H1 (cell line): ENCODE measurements at regions not wholly inside any gene's neighbourhood (a gene's known extent, or its start where the extent isn't known, plus 50 kb on each side); places are given as distances from the start of the nearest gene placed in this dataset.

Experiments
- CTCF ChIA-PET: fragments of 300-600 bp; sonication (Branson Sonifier 250); formaldehyde crosslinking; loops from one replicate; lab custom pipeline; 2021; ENCODE audit not compliant: partially characterized antibody; lab: Charles Lee
- POLR2A ChIA-PET: fragments of 300-600 bp; sonication (Branson Sonifier 250); formaldehyde crosslinking; loops from one replicate; lab custom pipeline; 2021; ENCODE audit warnings: inconsistent platforms; ENCODE audit not compliant: partially characterized antibody; lab: Charles Lee
- DNase-seq, 2 experiments: peaks; one replicate each; pipeline versions ENCODE4 v3.0.0 to v3.0.0-alpha.2; 2010 to 2022; ENCODE audit warnings: low spot score in 2 of 2, low read depth in 1 of 2, mixed read lengths in 1 of 2
- FAIRE-seq: peaks from 2 replicates; lab custom pipeline; 2011; peaks lifted over from hg19 to GRCh38; lab: Jason Lieb, UNC
- H2AFZ ChIP-seq: 2 replicates; pipeline ENCODE4 v1.8.1; 2012; ENCODE audit warnings: low read length, inconsistent platforms
- H2AK5ac ChIP-seq: 2 replicates; pipeline ENCODE4 v1.6.1; 2013; ENCODE audit warnings: low read depth, low read length
- H2BK120ac ChIP-seq: replicated peaks from 2 replicates; pipeline ENCODE3; 2013; ENCODE audit warnings: low read depth, low read length, inconsistent platforms
- H2BK12ac ChIP-seq: 2 replicates; pipeline ENCODE4 v1.6.1; 2013; ENCODE audit warnings: low read depth, low read length
- H2BK15ac ChIP-seq: 2 replicates; pipeline ENCODE4 v1.6.1; 2013; ENCODE audit warnings: low read length
- H2BK20ac ChIP-seq: 2 replicates; pipeline ENCODE4 v1.6.1; 2013; ENCODE audit warnings: low read length
- H2BK5ac ChIP-seq: 2 replicates; pipeline ENCODE4 v1.6.1; 2013; ENCODE audit warnings: low read depth, low read length
- H3K14ac ChIP-seq: 2 replicates; pipeline ENCODE4 v1.6.1; 2013; ENCODE audit warnings: inconsistent platforms; ENCODE audit not compliant: insufficient read length
- H3K18ac ChIP-seq: 2 replicates; pipeline ENCODE4 v1.6.1; 2013; ENCODE audit warnings: low read length; ENCODE audit errors: extremely low read depth
- H3K23ac ChIP-seq: 2 replicates; pipeline ENCODE4 v1.6.1; 2013; ENCODE audit warnings: inconsistent platforms; ENCODE audit not compliant: insufficient read length
- H3K23me2 ChIP-seq: 2 replicates; pipeline ENCODE4 v1.6.1; 2013; ENCODE audit warnings: low read depth, low read length
- H3K27ac ChIP-seq: 2 replicates; pipeline ENCODE4 v1.6.1; 2011; ENCODE audit warnings: low read depth, low read length, inconsistent platforms
- H3K27me3 ChIP-seq, 4 experiments: replicated peaks in 1 of 4; 1 replicate in 1 of 4; 2 replicates in 3 of 4; pipeline versions ENCODE4 v1.6.1 to v1.8.1; 2011 to 2013; ENCODE audit warnings: low read length in 3 of 4, mild to moderate bottlenecking in 3 of 4, inconsistent platforms in 2 of 4, mixed read lengths in 2 of 4, moderate library complexity in 1 of 4; ENCODE audit not compliant: control insufficient read depth in 3 of 4, insufficient read depth in 3 of 4; ENCODE audit errors: extremely low read depth in 1 of 4
- H3K36me3 ChIP-seq, 4 experiments: 2 replicates each; pipeline versions ENCODE4 v1.6.1 to v1.8.1; 2011 to 2013; ENCODE audit warnings: mild to moderate bottlenecking in 4 of 4, low read length in 3 of 4, moderate library complexity in 2 of 4, control low read depth in 1 of 4, inconsistent platforms in 1 of 4; ENCODE audit not compliant: insufficient read depth in 4 of 4, control insufficient read depth in 2 of 4
- H3K4ac ChIP-seq: replicated peaks from 2 replicates; pipeline ENCODE3; 2013; ENCODE audit warnings: low read length, low read depth, mixed read lengths, inconsistent platforms; ENCODE audit not compliant: insufficient read length
- H3K4me1 ChIP-seq, 4 experiments: replicated peaks in 1 of 4; 1 replicate in 1 of 4; 2 replicates in 3 of 4; pipeline versions ENCODE4 v1.6.1 to v1.8.1; 2011 to 2013; ENCODE audit warnings: low read length in 3 of 4, inconsistent platforms in 2 of 4, mixed read lengths in 1 of 4; ENCODE audit not compliant: insufficient read depth in 4 of 4, control insufficient read depth in 3 of 4
- H3K4me2 ChIP-seq, 2 experiments: 2 replicates each; pipeline versions ENCODE4 v1.6.1 to v1.8.1; 2011 to 2013; ENCODE audit warnings: low read depth in 2 of 2, low read length in 2 of 2, control low read depth in 1 of 2, inconsistent platforms in 1 of 2, mild to moderate bottlenecking in 1 of 2; ENCODE audit not compliant: insufficient read depth in 1 of 2
- H3K4me3 ChIP-seq, 4 experiments: fragments of 200-600, 300-600 bp in 1 of 4; sonication (generic), shearing (Covaris generic), sonication (Bioruptor Twin) in 1 of 4; 2 replicates each; pipeline versions ENCODE4 v1.5.1 to v1.8.1; 2011 to 2016; ENCODE audit warnings: low read length in 4 of 4, low read depth in 3 of 4, control low read depth in 2 of 4, inconsistent platforms in 2 of 4, mild to moderate bottlenecking in 2 of 4, mixed read lengths in 1 of 4, moderate library complexity in 1 of 4; ENCODE audit not compliant: insufficient read depth in 2 of 4; ENCODE audit errors: extremely low read depth in 1 of 4
- H3K56ac ChIP-seq: replicated peaks from 2 replicates; pipeline ENCODE3; 2013; ENCODE audit warnings: low read depth, mild to moderate bottlenecking, mixed read lengths, low read length, inconsistent platforms; ENCODE audit not compliant: insufficient read length
- H3K79me1 ChIP-seq: 2 replicates; pipeline ENCODE4 v1.6.1; 2013; ENCODE audit warnings: low read depth, low read length, control low read depth
- H3K79me2 ChIP-seq, 2 experiments: 2 replicates each; pipeline versions ENCODE4 v1.6.1 to v1.8.1; 2012 to 2013; ENCODE audit warnings: low read length in 2 of 2, mild to moderate bottlenecking in 2 of 2, inconsistent platforms in 1 of 2; ENCODE audit not compliant: insufficient read depth in 2 of 2, control insufficient read depth in 1 of 2
- H3K9ac ChIP-seq, 4 experiments: replicated peaks in 1 of 4; 1 replicate in 1 of 4; 2 replicates in 3 of 4; pipeline versions ENCODE4 v1.6.1 to v1.8.1; 2011 to 2013; ENCODE audit warnings: low read depth in 3 of 4, low read length in 3 of 4, control low read depth in 2 of 4, mild to moderate bottlenecking in 2 of 4, moderate library complexity in 2 of 4, inconsistent platforms in 1 of 4; ENCODE audit errors: extremely low read depth in 1 of 4
- H3K9me3 ChIP-seq, 2 experiments: 2 replicates each; pipeline versions ENCODE4 v1.6.1 to v1.8.1; 2012 to 2013; ENCODE audit warnings: mild to moderate bottlenecking in 2 of 2, moderate library complexity in 2 of 2, control low read depth in 1 of 2, inconsistent platforms in 1 of 2, low read depth in 1 of 2, low read length in 1 of 2, mixed read lengths in 1 of 2; ENCODE audit not compliant: insufficient read depth in 2 of 2
- H4K20me1 ChIP-seq, 2 experiments: replicated peaks in 1 of 2; 2 replicates each; pipeline versions ENCODE3 to v1.8.1; 2011 to 2013; ENCODE audit warnings: inconsistent platforms in 2 of 2, low read length in 2 of 2, mild to moderate bottlenecking in 1 of 2; ENCODE audit not compliant: insufficient read depth in 2 of 2, control insufficient read depth in 1 of 2
- H4K5ac ChIP-seq: 2 replicates; pipeline ENCODE4 v1.6.1; 2013; ENCODE audit warnings: low read length, low read depth, mixed read lengths, inconsistent platforms; ENCODE audit not compliant: insufficient read length
- H4K8ac ChIP-seq: 2 replicates; pipeline ENCODE4 v1.8.0; 2013; ENCODE audit warnings: mild to moderate bottlenecking, moderate library complexity, low read length, inconsistent platforms; ENCODE audit not compliant: insufficient read depth; ENCODE audit errors: extremely low read depth
- H4K91ac ChIP-seq: replicated peaks from 2 replicates; pipeline ENCODE3; 2013; ENCODE audit warnings: low read length, mixed read lengths, inconsistent platforms; ENCODE audit not compliant: insufficient read length
- BCL11A ChIP-seq, 2 experiments: IDR thresholded peaks; one replicate each; pipeline ENCODE4 v1.6.1; 2011; ENCODE audit warnings: low read depth in 2 of 2, low read length in 2 of 2, mild to moderate bottlenecking in 2 of 2
- GABPA ChIP-seq: IDR thresholded peaks from 2 replicates; pipeline ENCODE4 v1.6.1; 2011; ENCODE audit warnings: mild to moderate bottlenecking, low read length, moderate library complexity, borderline replicate concordance; ENCODE audit not compliant: insufficient read depth
- NRF1 ChIP-seq: IDR thresholded peaks from 2 replicates; pipeline ENCODE4 v1.6.1; 2011; ENCODE audit warnings: mild to moderate bottlenecking, low read depth, low read length, improper control_type of control experiment
- RFX5 ChIP-seq: IDR thresholded peaks from 2 replicates; pipeline ENCODE4 v1.6.1; 2011; ENCODE audit warnings: low read depth, low read length, improper control_type of control experiment, borderline replicate concordance
- SP4 ChIP-seq: IDR thresholded peaks from 2 replicates; pipeline ENCODE4 v1.6.1; 2012; ENCODE audit warnings: low read length, inconsistent platforms
- WGBS, 2 experiments: shearing (Covaris generic) in 1 of 2; methylation state at CpG; one replicate each; pipeline versions ENCODE4 v1.1.6 to v1.1.7; 2013 to 2015; ENCODE audit warnings: low lambda C conversion rate in 2 of 2, mixed read lengths in 2 of 2, inconsistent platforms in 1 of 2, low coverage in 1 of 2, missing lambda C conversion rate in 1 of 2; ENCODE audit not compliant: insufficient replicate concordance in 2 of 2, insufficient coverage in 1 of 2, insufficient read length in 1 of 2; ENCODE audit errors: extremely low coverage in 1 of 2, missing lambda C conversion rate in 1 of 2; 5-methylcytosine and 5-hydroxymethylcytosine counted together
- TF ChIP-seq, protein P1 (sequence below): IDR thresholded peaks from 2 replicates; pipeline ENCODE4 v1.6.1; 2011; ENCODE audit warnings: low read depth, mild to moderate bottlenecking, low read length; ENCODE audit not compliant: insufficient read depth

DNA sequence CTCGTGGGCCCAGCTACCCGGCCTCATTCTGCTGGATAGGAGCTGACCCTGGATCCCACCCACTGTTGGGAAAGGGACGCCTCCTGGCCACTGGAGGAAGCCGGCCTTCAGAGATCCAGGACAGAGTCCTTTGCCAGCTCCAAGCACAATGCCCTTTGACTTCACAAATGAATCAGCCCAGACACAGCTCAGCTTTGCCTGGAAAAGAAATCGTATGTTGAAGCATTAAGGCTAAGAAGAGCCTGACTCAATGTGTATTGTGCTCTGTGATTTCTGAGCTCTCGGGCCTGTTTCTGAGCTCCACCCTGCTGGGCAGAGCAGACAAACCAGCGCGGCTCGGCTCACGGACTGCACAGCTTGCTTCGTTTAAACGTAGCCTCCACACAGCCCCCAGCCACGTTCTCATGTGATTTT lies 162.9 kb upstream of the APCDD1 start:
- 92% methylated on average over 13 of the region's 13 CpGs; no CpG with 5 or more reads in 1 of the 2 experiments for WGBS, 2 experiments
- no peaks in the 10 kb centered on the region for H3K79me1 ChIP-seq
- no peak overlapping the region for H3K56ac ChIP-seq
- ChIA-PET CTCF (interaction anchor here (0.7 to 1.2 kb wide), 2 partner anchors 9 to 223 kb away, joined by 3 read pairs; no protein-coding TSS in a partner anchor), POLR2A (no interaction called here)
- no peak overlapping the region for H2BK12ac ChIP-seq
- no peak overlapping the region for H4K8ac ChIP-seq
- H2BK120ac ChIP-seq = no peak overlapping the region
- H3K23ac ChIP-seq = no peak overlapping the region
- DNase-seq (no peak), FAIRE-seq (no peak)
- H3K4me2 ChIP-seq = no peak overlapping the region
- no peak overlapping the region for H2BK15ac ChIP-seq
- H3K9me3 ChIP-seq = peaks cover 7 to 8% of the 10 kb centered on the region in 2 experiments
- no peaks in the 10 kb centered on the region for H3K23me2 ChIP-seq
- no peaks in the 10 kb centered on the region for H3K36me3 ChIP-seq
- no peak overlapping the region for H4K91ac ChIP-seq
- no peak overlapping the region for H3K18ac ChIP-seq
- H2AK5ac ChIP-seq = no peak overlapping the region
- no peaks in the 10 kb centered on the region for H4K20me1 ChIP-seq
- no peaks in the 10 kb centered on the region for H3K27me3 ChIP-seq
- H2BK5ac ChIP-seq = no peak overlapping the region
- peaks cover 0 to 6% (median 0%) of the 10 kb centered on the region in 4 experiments; a peak in 2 of 7 replicates for H3K4me1 ChIP-seq
- no peaks in the 10 kb centered on the region for H3K79me2 ChIP-seq
- no peak overlapping the region for H3K14ac ChIP-seq
- H3K27ac ChIP-seq = no peak overlapping the region
- no peak overlapping the region for H3K4me3 ChIP-seq
- no peak overlapping the region for H2BK20ac ChIP-seq
- no peak overlapping the region for H3K4ac ChIP-seq
- no peak overlapping the region for H4K5ac ChIP-seq
- H3K9ac ChIP-seq = no peak overlapping the region
- TF ChIP-seq GABPA (no peak), SP4 (no peak), RFX5 (no peak), BCL11A (IDR thresholded peaks at IDR 0.05; ENCODE audit: low read depth in 2 of 2, low read length in 2 of 2) (no peak), NRF1 (no peak)
- TF ChIP-seq, protein P1, sequence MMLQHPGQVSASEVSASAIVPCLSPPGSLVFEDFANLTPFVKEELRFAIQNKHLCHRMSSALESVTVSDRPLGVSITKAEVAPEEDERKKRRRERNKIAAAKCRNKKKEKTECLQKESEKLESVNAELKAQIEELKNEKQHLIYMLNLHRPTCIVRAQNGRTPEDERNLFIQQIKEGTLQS = no peak
- no peak overlapping the region for H2AFZ ChIP-seq
